IMR-90 (cell line): ENCODE measurements at regions not wholly inside any gene's neighbourhood (a gene's known extent, or its start where the extent isn't known, plus 50 kb on each side); places are given as distances from the start of the nearest gene placed in this dataset.

ENCODE experiments used
- ATAC-seq: fragments of 200-7000 bp; cut with Tn5 transposase; 2 replicates; pipeline ENCODE4 v1.9.1; 2020; ENCODE audit warnings: low read depth, mild to moderate bottlenecking, moderate library complexity
- BruUV-seq: library from RNA; stranded (reverse); fragments of 400-500 nt; replicated peaks from 2 replicates; lab custom pipeline; 2021; lab: Mats Ljungman, UMichigan
- CTCF ChIA-PET: fragments of 300-600 bp; formaldehyde crosslinking; extraction: SDS; loops from one replicate; lab custom pipeline; 2021; ENCODE audit warnings: antibody characterized with exemption; lab: Yijun Ruan, JAX
- POLR2A ChIA-PET: fragments of 300-600 bp; sonication (Branson Sonifier 250); formaldehyde crosslinking; loops from one replicate; lab custom pipeline; 2022; ENCODE audit warnings: antibody characterized with exemption; ENCODE audit not compliant: unreplicated experiment; lab: Charles Lee
- DNase-seq: peaks from one replicate; pipeline ENCODE4 v3.0.0; 2013
- H2AFZ ChIP-seq: replicated peaks from 2 replicates; pipeline ENCODE3; 2013; ENCODE audit warnings: low read length, mild to moderate bottlenecking; ENCODE audit not compliant: poor library complexity
- H2AK5ac ChIP-seq: 2 replicates; pipeline ENCODE4 v1.6.1; 2013; ENCODE audit warnings: low read depth, low read length, inconsistent platforms
- H2AK9ac ChIP-seq: replicated peaks from 2 replicates; pipeline ENCODE3; 2013; ENCODE audit warnings: mild to moderate bottlenecking, low read depth, low read length, moderate library complexity; ENCODE audit not compliant: poor library complexity
- H2BK120ac ChIP-seq: 2 replicates; pipeline ENCODE4 v1.6.1; 2013; ENCODE audit warnings: low read depth, low read length, inconsistent platforms
- H2BK15ac ChIP-seq: 3 replicates; pipeline ENCODE4 v1.6.1; 2013; ENCODE audit warnings: low read depth, low read length, inconsistent platforms
- H2BK20ac ChIP-seq: 2 replicates; pipeline ENCODE4 v1.6.1; 2013; ENCODE audit warnings: low read depth, mild to moderate bottlenecking, inconsistent platforms, low read length, moderate library complexity
- H2BK5ac ChIP-seq: 2 replicates; pipeline ENCODE4 v1.6.1; 2013; ENCODE audit warnings: mild to moderate bottlenecking, low read depth, low read length, inconsistent platforms; ENCODE audit not compliant: poor library complexity, severe bottlenecking
- H3K14ac ChIP-seq: replicated peaks from 2 replicates; pipeline ENCODE4 v1.6.1; 2013; ENCODE audit warnings: low read depth, low read length, inconsistent platforms
- H3K18ac ChIP-seq: 2 replicates; pipeline ENCODE4 v1.6.1; 2013; ENCODE audit warnings: low read depth, low read length, control low read depth
- H3K23ac ChIP-seq: 2 replicates; pipeline ENCODE4 v1.6.1; 2013; ENCODE audit warnings: low read depth, low read length, inconsistent platforms
- H3K27ac ChIP-seq: 2 replicates; pipeline ENCODE4 v1.5.1; 2013; ENCODE audit warnings: mild to moderate bottlenecking, control low read depth, low read length; ENCODE audit not compliant: insufficient read depth
- H3K27me3 ChIP-seq: 2 replicates; pipeline ENCODE4 v1.6.1; 2013; ENCODE audit warnings: low read length; ENCODE audit not compliant: control insufficient read depth, insufficient read depth
- H3K36me3 ChIP-seq: 2 replicates; pipeline ENCODE4 v1.6.1; 2013; ENCODE audit warnings: low read length, mixed read lengths; ENCODE audit not compliant: control insufficient read depth, insufficient read depth
- H3K4ac ChIP-seq: 2 replicates; pipeline ENCODE4 v1.6.1; 2013; ENCODE audit warnings: low read depth, low read length, inconsistent platforms
- H3K4me1 ChIP-seq: 2 replicates; pipeline ENCODE4 v1.6.1; 2013; ENCODE audit warnings: low read length, mixed read lengths; ENCODE audit not compliant: control insufficient read depth, insufficient read depth
- H3K4me2 ChIP-seq: 2 replicates; pipeline ENCODE4 v1.6.1; 2013; ENCODE audit warnings: low read depth, mild to moderate bottlenecking, control low read depth, low read length, moderate library complexity
- H3K4me3 ChIP-seq: 2 replicates; pipeline ENCODE4 v1.5.1; 2013; ENCODE audit warnings: low read depth, mild to moderate bottlenecking, control low read depth, low read length, moderate library complexity; ENCODE audit not compliant: insufficient read depth
- H3K56ac ChIP-seq: 2 replicates; pipeline ENCODE4 v1.6.1; 2013; ENCODE audit warnings: low read length, inconsistent platforms; ENCODE audit not compliant: insufficient read depth; ENCODE audit errors: extremely low read depth
- H3K79me1 ChIP-seq, 2 experiments: 2 replicates each; pipeline ENCODE4 v1.6.1; 2013; ENCODE audit warnings: low read length in 2 of 2, inconsistent platforms in 1 of 2, low read depth in 1 of 2
- H3K9ac ChIP-seq: 2 replicates; pipeline ENCODE4 v1.6.1; 2013; ENCODE audit warnings: low read depth, low read length, control low read depth
- H3K9me1 ChIP-seq: 2 replicates; pipeline ENCODE4 v1.6.1; 2013; ENCODE audit warnings: low read length, inconsistent platforms; ENCODE audit not compliant: insufficient read depth
- H3K9me3 ChIP-seq: 2 replicates; pipeline ENCODE4 v1.6.1; 2013; ENCODE audit warnings: low read length; ENCODE audit not compliant: control insufficient read depth, insufficient read depth
- H4K20me1 ChIP-seq: 2 replicates; pipeline ENCODE4 v1.6.1; 2013; ENCODE audit warnings: low read length, inconsistent platforms; ENCODE audit not compliant: insufficient read depth
- H4K5ac ChIP-seq: 2 replicates; pipeline ENCODE4 v1.6.1; 2013; ENCODE audit warnings: mild to moderate bottlenecking, low read depth, low read length, control low read depth
- H4K8ac ChIP-seq, 2 experiments: 2 replicates each; pipeline ENCODE4 v1.6.1; 2013; ENCODE audit warnings: low read depth in 2 of 2, low read length in 2 of 2, control low read depth in 1 of 2, inconsistent platforms in 1 of 2
- H4K91ac ChIP-seq: 2 replicates; pipeline ENCODE4 v1.6.1; 2013; ENCODE audit warnings: low read depth, low read length, inconsistent platforms; ENCODE audit not compliant: insufficient read depth
- CHD1 ChIP-seq: IDR thresholded peaks from 2 replicates; pipeline ENCODE4 v1.6.1; 2012; ENCODE audit warnings: low read depth, low read length, improper control_type of control experiment
- MAFK ChIP-seq: IDR thresholded peaks from 2 replicates; pipeline ENCODE4 v1.6.1; 2012; ENCODE audit warnings: low read depth, low read length, improper control_type of control experiment
- RCOR1 ChIP-seq: IDR thresholded peaks from 2 replicates; pipeline ENCODE4 v1.6.1; 2012; ENCODE audit warnings: mild to moderate bottlenecking, low read length, improper control_type of control experiment; ENCODE audit not compliant: insufficient replicate concordance
- WGBS, 2 experiments: methylation state at CpG; one replicate each; pipeline versions ENCODE4 v1.1.5 to v1.1.7; 2013; ENCODE audit warnings: missing lambda C conversion rate in 2 of 2; ENCODE audit not compliant: insufficient read length in 1 of 2; ENCODE audit errors: extremely low coverage in 2 of 2; 5-methylcytosine and 5-hydroxymethylcytosine counted together
- dilution Hi-C: fragments of 300-500 bp; cut with HindIII; formaldehyde crosslinking; loops from one replicate; pipeline ENCODE4 v1.14.3; 2018; ENCODE audit warnings: low sequenced_read_pairs; ENCODE audit not compliant: unreplicated experiment
- in situ Hi-C: fragments of 300-500 bp; cut with MboI; formaldehyde crosslinking; loops from 3 replicates; pipeline ENCODE4 v1.14.3; 2019; ENCODE audit warnings: low sequenced_read_pairs, inconsistent platforms, mixed read lengths
- intact Hi-C: fragments of 100-400 bp; cut with micrococcal nuclease; formaldehyde crosslinking; loops from 2 replicates; pipeline ENCODE4 v1.10.0; 2022
- TF ChIP-seq, protein P1 (sequence below): fragments of 150-350 bp; IDR thresholded peaks from 2 replicates; pipeline ENCODE4 v1.6.1; 2016; ENCODE audit warnings: low read depth, mild to moderate bottlenecking, low read length, moderate library complexity, borderline replicate concordance

DNA sequence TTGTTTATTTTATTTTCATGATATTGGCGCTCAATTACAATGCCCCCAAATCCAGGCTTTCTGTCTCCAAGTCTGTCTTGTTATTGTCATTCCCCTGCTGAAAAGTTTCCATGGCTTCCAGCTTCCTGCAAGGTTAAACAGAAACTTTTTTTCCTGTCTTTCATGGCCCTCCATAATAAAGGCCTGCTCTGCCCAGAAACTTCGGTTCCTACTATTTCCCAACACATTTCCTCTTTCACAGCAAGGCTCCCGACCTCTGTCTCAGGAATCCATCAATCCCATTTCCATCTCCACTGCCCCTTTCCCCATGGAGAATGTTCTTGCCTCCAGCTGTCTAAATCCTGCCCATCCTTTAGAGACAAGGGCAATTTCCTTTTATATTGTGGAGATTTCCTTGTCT is 365.2 kb upstream of the JARID2 start (continued):
- TF ChIP-seq, protein P1, sequence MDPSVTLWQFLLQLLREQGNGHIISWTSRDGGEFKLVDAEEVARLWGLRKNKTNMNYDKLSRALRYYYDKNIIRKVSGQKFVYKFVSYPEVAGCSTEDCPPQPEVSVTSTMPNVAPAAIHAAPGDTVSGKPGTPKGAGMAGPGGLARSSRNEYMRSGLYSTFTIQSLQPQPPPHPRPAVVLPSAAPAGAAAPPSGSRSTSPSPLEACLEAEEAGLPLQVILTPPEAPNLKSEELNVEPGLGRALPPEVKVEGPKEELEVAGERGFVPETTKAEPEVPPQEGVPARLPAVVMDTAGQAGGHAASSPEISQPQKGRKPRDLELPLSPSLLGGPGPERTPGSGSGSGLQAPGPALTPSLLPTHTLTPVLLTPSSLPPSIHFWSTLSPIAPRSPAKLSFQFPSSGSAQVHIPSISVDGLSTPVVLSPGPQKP: no peak

DNA sequence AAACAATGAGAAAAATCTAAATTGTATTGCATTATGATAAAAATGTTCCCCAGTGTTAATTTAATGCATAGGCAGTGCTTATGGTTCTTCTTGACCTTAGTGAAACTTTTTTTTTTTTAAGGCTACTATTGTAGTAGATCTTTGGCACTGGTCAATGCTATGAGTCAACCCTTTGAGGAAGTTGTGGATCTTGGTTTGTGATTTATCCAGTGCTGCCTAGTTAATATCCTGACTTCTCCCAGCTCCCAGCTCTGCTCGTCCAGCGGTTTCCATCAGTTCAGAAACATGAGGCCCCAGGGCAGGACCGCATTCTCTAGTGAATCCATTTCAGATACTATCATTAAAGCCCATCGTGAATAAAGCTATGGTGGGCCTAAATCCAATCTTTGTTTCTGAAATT is 364.5 kb upstream of the JARID2 start:
- ChIA-PET CTCF (interaction anchor here (0.6 to 0.7 kb wide), 2 partner anchors 120 to 982 kb away, joined by 3 to 5 read pairs; no protein-coding TSS in a partner anchor), POLR2A (interaction anchor here (0.7 kb wide), 1 partner anchor 559 kb away, joined by 4 read pairs; no protein-coding TSS in a partner anchor)
- Histone ChIP-seq H2BK5ac (no peak overlapping the region), H3K9me1 (peaks cover 11% of the 10 kb centered on the region), H4K5ac (no peak overlapping the region), H2BK120ac (peak overlapping the region; percentile 41; the same call in 1 of the 2 replicates), H3K56ac (no peak overlapping the region), H2BK15ac (0 out of 3 replicates have a peak overlapping the region, but pooled peaks have one; percentile 2), H3K4ac (peak overlapping the region; percentile 14; the same call in 1 of the 2 replicates), H2AFZ (no peak overlapping the region), H3K27me3 (no peaks in the 10 kb centered on the region), H3K9ac (no peak overlapping the region), H3K4me3 (no peak overlapping the region), H3K36me3 (no peaks in the 10 kb centered on the region), H3K18ac (no peak overlapping the region; the same call in 1 of the 2 replicates), H2AK9ac (no peak overlapping the region), H3K4me2 (no peak overlapping the region), H4K20me1 (no peaks in the 10 kb centered on the region), H3K4me1 (peaks cover 28% of the 10 kb centered on the region), H3K14ac (no peak overlapping the region), H3K79me1 (peaks cover 0 to 6% of the 10 kb centered on the region in 2 experiments; a peak in 1 of 4 replicates), H2BK20ac (peak overlapping the region; percentile 20; the same call in 1 of the 2 replicates), H3K27ac (no peak overlapping the region), H4K8ac (no peak overlapping the region), H2AK5ac (no peak overlapping the region), H4K91ac (no peak overlapping the region), H3K23ac (no peak overlapping the region), H3K9me3 (no peaks in the 10 kb centered on the region)
- peak; percentile 56 for ATAC-seq
- in situ Hi-C loops: no loop called here
- DNase-seq: peak; percentile 87
- BruUV-seq: no TSS peak
- intact Hi-C loops: no loop called here
- dilution Hi-C loops: no loop called here
- no peak for TF ChIP-seq RCOR1
- no peak for TF ChIP-seq CHD1
- TF ChIP-seq MAFK: no peak
- no CpG with 5 or more reads among the region's 4 CpGs for WGBS, 2 experiments
